Endothelial cell (in vitro differentiated cells): ENCODE measurements at regions not wholly inside any gene's neighbourhood (a gene's known extent, or its start where the extent isn't known, plus 50 kb on each side); places are given as distances from the start of the nearest gene placed in this dataset.

Experiments used
- DNase-seq: peaks from one replicate; pipeline ENCODE4 v3.0.0; 2021; ENCODE audit warnings: low spot score
- H3K27ac Mint-ChIP-seq: one replicate; pipeline ENCODE4 v1.8.0; 2021; ENCODE audit warnings: mixed read lengths, inconsistent platforms; ENCODE audit not compliant: unreplicated experiment
- H3K27me3 Mint-ChIP-seq: one replicate; pipeline ENCODE4 v1.8.0; 2021; ENCODE audit warnings: mild to moderate bottlenecking, moderate library complexity, mixed read lengths, inconsistent platforms; ENCODE audit not compliant: unreplicated experiment
- H3K36me3 Mint-ChIP-seq: one replicate; pipeline ENCODE4 v1.8.0; 2021; ENCODE audit warnings: mild to moderate bottlenecking, low read depth, mixed read lengths, inconsistent platforms; ENCODE audit not compliant: unreplicated experiment
- H3K4me1 Mint-ChIP-seq: one replicate; pipeline ENCODE4 v1.8.0; 2021; ENCODE audit warnings: mild to moderate bottlenecking, mixed read lengths, inconsistent platforms; ENCODE audit not compliant: unreplicated experiment
- H3K4me3 Mint-ChIP-seq: one replicate; pipeline ENCODE4 v1.8.0; 2021; ENCODE audit warnings: mild to moderate bottlenecking, mixed read lengths, inconsistent platforms; ENCODE audit not compliant: unreplicated experiment
- H3K9me3 Mint-ChIP-seq: one replicate; pipeline ENCODE4 v1.8.0; 2021; ENCODE audit warnings: mixed read lengths, inconsistent platforms; ENCODE audit not compliant: unreplicated experiment
- TF ChIP-seq, protein P1 (sequence below): fragments of 200-600 bp; sonication (generic); IDR thresholded peaks from one replicate; pipeline ENCODE4 v1.5.0; 2021; ENCODE audit warnings: antibody characterized with exemption; ENCODE audit not compliant: unreplicated experiment

GRCh38 chr9:107878462-107878861, 388.9 kb upstream of the KLF4 start:
- Mint-ChIP-seq H3K27ac (no peak overlapping the region), H3K9me3 (no peaks in the 10 kb centered on the region)

GRCh38 chr9:107875571-107875980, 386.0 kb upstream of the KLF4 start:
- no peak for DNase-seq
- no peak overlapping the region for H3K4me3 Mint-ChIP-seq
- no peaks in the 10 kb centered on the region for H3K36me3 Mint-ChIP-seq
- no peaks in the 10 kb centered on the region for H3K27me3 Mint-ChIP-seq
- peaks cover 3% of the 10 kb centered on the region for H3K4me1 Mint-ChIP-seq
- no peak overlapping the region for H3K27ac Mint-ChIP-seq
- TF ChIP-seq, protein P1, sequence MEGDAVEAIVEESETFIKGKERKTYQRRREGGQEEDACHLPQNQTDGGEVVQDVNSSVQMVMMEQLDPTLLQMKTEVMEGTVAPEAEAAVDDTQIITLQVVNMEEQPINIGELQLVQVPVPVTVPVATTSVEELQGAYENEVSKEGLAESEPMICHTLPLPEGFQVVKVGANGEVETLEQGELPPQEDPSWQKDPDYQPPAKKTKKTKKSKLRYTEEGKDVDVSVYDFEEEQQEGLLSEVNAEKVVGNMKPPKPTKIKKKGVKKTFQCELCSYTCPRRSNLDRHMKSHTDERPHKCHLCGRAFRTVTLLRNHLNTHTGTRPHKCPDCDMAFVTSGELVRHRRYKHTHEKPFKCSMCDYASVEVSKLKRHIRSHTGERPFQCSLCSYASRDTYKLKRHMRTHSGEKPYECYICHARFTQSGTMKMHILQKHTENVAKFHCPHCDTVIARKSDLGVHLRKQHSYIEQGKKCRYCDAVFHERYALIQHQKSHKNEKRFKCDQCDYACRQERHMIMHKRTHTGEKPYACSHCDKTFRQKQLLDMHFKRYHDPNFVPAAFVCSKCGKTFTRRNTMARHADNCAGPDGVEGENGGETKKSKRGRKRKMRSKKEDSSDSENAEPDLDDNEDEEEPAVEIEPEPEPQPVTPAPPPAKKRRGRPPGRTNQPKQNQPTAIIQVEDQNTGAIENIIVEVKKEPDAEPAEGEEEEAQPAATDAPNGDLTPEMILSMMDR = no peak
- H3K9me3 Mint-ChIP-seq = no peaks in the 10 kb centered on the region

More at GRCh38 chr9:107878462-107878861, 388.9 kb upstream of the KLF4 start:
- TF ChIP-seq, protein P1 = no peak
- Mint-ChIP-seq H3K27me3 (no peaks in the 10 kb centered on the region), H3K36me3 (no peaks in the 10 kb centered on the region), H3K4me3 (no peak overlapping the region), H3K4me1 (peaks cover 3% of the 10 kb centered on the region)
- DNase-seq = no peak

DNA sequence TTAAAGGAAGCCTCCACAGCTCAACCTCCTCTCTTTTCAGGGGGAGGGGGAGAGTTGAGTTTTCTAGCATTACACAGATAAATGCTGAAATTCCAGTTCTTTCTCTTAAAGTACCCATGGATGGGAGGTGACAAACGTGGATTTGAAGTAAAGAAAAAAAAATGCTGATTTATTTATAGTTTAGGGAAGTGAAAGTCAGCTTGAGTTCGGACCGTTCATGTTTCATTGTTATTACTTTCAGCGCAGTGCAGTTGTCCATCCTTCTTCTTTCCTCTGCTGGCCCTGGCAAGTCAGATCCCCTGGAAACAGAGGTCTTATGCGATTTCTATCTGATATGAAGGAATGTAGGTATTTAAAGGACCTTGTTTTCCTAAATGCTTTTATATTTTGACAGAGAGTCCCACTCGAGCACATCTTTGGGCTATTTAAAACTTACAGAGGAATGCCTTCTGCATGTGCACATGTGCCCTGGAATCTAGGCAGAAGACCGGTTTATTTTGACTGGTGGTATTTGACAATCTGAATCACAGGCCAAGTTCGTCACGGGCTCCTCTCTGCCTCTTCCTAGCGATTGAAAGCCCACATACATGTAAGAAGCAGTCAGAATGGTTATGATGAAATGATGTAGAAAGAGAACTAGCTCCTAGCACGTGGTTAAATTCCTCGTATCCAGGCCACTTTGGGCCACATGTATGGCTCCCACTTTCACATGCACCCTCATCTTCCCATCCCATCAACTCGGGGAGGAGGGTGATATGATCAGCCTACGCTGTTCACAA, 385.2 kb upstream of the KLF4 start:
- TF ChIP-seq, protein P1 = no peak
- Mint-ChIP-seq H3K9me3 (no peaks in the 10 kb centered on the region), H3K27me3 (no peaks in the 10 kb centered on the region), H3K27ac (no peak overlapping the region), H3K4me1 (peaks cover 3% of the 10 kb centered on the region), H3K4me3 (no peak overlapping the region), H3K36me3 (no peaks in the 10 kb centered on the region)
- no peak for DNase-seq

DNA sequence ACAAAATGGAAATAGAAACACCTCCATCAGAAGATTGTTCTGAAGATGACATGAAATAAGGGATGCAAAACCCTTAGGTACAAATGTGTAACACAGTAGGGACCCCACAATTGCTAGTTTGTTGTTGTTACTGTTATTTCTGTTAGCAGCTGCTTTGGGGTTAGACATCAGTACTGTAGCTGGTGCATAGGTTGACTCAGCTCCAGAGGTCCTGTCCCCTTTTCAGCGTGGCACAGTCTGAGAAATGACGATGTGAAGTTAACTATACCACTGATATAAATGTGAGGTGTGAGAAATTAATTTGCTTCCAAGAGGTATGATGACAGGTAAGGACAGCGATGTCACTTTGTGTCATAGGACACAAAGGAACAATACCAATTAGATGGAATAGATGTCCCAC, 384.6 kb upstream of the KLF4 start:
- no peak overlapping the region for H3K4me3 Mint-ChIP-seq
- H3K4me1 Mint-ChIP-seq = peaks cover 3% of the 10 kb centered on the region
- H3K27me3 Mint-ChIP-seq = no peaks in the 10 kb centered on the region
- H3K27ac Mint-ChIP-seq = no peak overlapping the region
- H3K9me3 Mint-ChIP-seq = no peaks in the 10 kb centered on the region
- DNase-seq = no peak
- no peaks in the 10 kb centered on the region for H3K36me3 Mint-ChIP-seq
- TF ChIP-seq, protein P1 = no peak

DNA sequence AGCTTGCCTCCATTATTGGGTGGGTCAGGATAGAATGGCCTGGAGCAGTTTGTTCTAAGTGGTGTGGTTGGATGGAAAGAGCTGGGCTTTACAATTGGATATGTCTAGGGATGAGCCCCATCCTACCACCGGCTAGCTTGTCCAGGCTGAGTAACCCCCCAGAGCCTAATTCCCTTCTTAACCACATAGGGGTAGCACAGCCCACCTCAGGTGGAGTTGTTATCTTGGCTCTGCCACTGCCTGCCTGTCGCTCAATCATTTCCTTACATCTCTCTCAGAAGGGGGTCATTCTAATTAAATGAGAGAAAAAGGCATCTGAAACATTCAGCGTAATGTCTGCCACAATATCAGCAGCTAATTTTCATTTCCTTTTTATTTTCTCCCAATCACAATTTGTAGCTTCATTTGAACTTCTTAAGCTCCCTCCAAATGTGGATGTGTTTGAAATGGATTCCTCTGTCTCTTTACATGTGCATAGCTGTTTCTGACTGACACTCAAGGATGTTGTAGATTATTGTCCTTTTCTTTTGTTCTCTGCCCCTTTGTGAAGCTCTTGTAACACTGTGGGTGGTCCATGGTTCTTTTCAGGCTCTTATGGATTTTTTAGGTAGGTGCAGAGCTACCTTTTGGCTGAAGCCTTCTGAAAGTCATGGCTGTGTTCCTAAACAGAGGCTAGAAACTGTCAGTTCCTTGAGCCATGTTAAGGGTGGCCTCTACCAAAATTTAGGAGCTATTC, 383.1 kb upstream of the KLF4 start:
- DNase-seq = no peak
- Mint-ChIP-seq H3K27ac (no peak overlapping the region), H3K4me1 (peaks cover 3% of the 10 kb centered on the region), H3K27me3 (no peaks in the 10 kb centered on the region), H3K36me3 (no peaks in the 10 kb centered on the region), H3K9me3 (no peaks in the 10 kb centered on the region), H3K4me3 (no peak overlapping the region)
- TF ChIP-seq, protein P1 = no peak
